BJ (cell line): ENCODE measurements at regions not wholly inside any gene's neighbourhood (a gene's known extent, or its start where the extent isn't known, plus 50 kb on each side); places are given as distances from the start of the nearest gene placed in this dataset.
A peak's percentile ranks its signal among the peaks of the same experiment; 100 is the strongest.

ENCODE experiments used
- CTCF ChIA-PET: fragments of 350-600 bp; formaldehyde crosslinking; extraction: SDS; loops from one replicate; lab custom pipeline; 2021; ENCODE audit warnings: antibody characterized with exemption, inconsistent platforms; lab: Yijun Ruan, JAX
- POLR2A ChIA-PET: fragments of 300-600 bp; sonication (Branson Sonifier 250); formaldehyde crosslinking; extraction: SDS; loops from one replicate; lab custom pipeline; 2021; ENCODE audit warnings: antibody characterized with exemption; lab: Charles Lee
- DNase-seq: peaks from one replicate; pipeline ENCODE4 v3.0.0-alpha.2; 2011; ENCODE audit warnings: low read depth
- H3K27me3 ChIP-seq: 2 replicates; pipeline ENCODE4 v1.6.0; 2011; ENCODE audit warnings: low read length; ENCODE audit not compliant: control insufficient read depth, insufficient read depth
- H3K36me3 ChIP-seq: 2 replicates; pipeline ENCODE4 v1.5.1; 2011; ENCODE audit warnings: low read length; ENCODE audit not compliant: control insufficient read depth, insufficient read depth
- H3K4me3 ChIP-seq: 2 replicates; pipeline ENCODE4 v1.5.1; 2011; ENCODE audit warnings: low read depth, mild to moderate bottlenecking, control low read depth, low read length
- TF ChIP-seq, protein P1 (sequence below): IDR thresholded peaks from 2 replicates; pipeline ENCODE4 v1.5.1; 2011; ENCODE audit warnings: low read depth, mild to moderate bottlenecking, control low read depth, inconsistent platforms, low read length, moderate library complexity; ENCODE audit not compliant: insufficient read depth

DNA sequence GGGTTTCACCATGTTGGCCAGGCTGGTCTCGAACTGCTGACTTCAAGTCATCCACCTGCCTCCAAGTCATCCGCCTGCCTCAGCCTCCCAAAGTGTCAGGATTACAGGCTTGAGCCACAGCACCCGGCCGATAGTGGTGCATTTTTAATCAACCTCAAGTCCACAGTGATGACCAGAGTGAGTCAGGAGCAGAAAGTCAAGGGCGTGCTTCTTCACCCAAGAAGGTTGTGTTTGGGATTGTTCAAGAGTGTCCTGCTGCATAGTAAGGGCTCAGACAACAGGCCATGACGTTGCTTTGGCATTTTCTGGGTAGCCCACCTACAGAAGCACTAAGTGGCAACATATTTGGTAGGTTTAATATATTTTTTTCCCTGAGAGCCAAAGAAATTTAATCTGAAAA lies 108.3 kb upstream of the FAM20A start:
- POLR2A ChIA-PET: no interaction called here
- Histone ChIP-seq H3K36me3 (no peaks in the 10 kb centered on the region), H3K27me3 (no peaks in the 10 kb centered on the region), H3K4me3 (no peak overlapping the region)
- DNase-seq: no peak
- CTCF ChIA-PET: interaction anchor here (1.2 to 1.5 kb wide), 2 partner anchors 50 to 132 kb away, joined by 6 to 7 read pairs; no protein-coding TSS in a partner anchor
- TF ChIP-seq, protein P1, sequence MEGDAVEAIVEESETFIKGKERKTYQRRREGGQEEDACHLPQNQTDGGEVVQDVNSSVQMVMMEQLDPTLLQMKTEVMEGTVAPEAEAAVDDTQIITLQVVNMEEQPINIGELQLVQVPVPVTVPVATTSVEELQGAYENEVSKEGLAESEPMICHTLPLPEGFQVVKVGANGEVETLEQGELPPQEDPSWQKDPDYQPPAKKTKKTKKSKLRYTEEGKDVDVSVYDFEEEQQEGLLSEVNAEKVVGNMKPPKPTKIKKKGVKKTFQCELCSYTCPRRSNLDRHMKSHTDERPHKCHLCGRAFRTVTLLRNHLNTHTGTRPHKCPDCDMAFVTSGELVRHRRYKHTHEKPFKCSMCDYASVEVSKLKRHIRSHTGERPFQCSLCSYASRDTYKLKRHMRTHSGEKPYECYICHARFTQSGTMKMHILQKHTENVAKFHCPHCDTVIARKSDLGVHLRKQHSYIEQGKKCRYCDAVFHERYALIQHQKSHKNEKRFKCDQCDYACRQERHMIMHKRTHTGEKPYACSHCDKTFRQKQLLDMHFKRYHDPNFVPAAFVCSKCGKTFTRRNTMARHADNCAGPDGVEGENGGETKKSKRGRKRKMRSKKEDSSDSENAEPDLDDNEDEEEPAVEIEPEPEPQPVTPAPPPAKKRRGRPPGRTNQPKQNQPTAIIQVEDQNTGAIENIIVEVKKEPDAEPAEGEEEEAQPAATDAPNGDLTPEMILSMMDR: no peak

DNA sequence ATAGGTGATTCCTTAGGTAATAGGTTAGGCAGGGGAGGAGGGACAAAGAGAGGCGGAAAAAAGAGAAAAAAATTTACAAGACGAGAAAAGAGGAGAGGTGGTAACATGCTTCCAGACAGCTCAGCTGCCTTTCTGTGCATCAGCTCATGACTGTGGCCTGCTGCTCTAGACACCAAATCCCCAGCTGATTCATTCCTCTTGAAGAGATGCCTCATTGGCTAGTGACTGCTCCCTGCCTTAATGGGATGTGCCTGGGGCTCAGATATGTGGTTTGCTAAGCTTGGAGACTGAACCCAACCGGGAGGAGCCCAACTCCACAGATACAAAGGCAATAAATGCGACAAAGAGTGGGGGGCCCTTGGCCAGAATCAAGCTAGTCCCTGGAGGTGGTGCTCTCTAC lies 105.9 kb upstream of the FAM20A start:
- CTCF ChIA-PET: interaction anchor here (0.9 to 1.7 kb wide), 11 partner anchors 14 to 507 kb away, joined by 3 to 7 read pairs (median 3); partner anchors contain the start of gene PRKAR1A

DNA sequence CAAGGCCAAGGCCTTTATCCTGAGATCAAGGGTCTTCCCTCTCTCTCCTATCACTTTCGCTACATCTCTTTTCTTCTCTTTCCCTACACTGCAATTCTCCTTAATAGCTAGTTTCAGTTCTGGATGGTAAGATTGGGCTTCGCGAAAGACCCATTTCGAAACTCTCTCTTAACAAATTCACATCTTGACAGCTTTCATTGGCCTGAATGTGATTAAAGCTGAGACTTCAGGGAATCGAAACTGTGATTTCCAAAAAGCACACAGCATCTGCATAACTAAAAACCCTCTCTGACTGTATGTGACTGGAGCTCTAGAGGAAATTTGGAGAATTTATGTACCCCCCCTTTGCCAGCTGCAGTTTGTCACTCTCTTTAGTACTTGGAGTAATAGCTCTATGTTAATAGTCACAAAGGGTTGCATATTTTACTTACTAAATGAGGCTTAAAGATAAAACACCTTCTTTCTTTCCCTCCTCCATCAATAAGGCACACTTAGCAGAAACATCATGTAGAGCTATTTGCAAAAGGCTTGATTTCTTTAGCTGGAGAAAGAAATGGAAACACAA lies 105.3 kb upstream of the FAM20A start:
- Histone ChIP-seq H3K4me3 (no peak overlapping the region), H3K36me3 (no peaks in the 10 kb centered on the region), H3K27me3 (no peaks in the 10 kb centered on the region)
- no peak for DNase-seq
- TF ChIP-seq, protein P1: no peak
- CTCF ChIA-PET: interaction anchor here (0.9 to 1.7 kb wide), 11 partner anchors 14 to 506 kb away, joined by 3 to 7 read pairs (median 3); partner anchors contain the start of gene PRKAR1A
- POLR2A ChIA-PET: interaction anchor here (0.6 to 0.7 kb wide), 3 partner anchors 13 to 381 kb away, joined by 3 read pairs; no protein-coding TSS in a partner anchor

More for the DNA sequence above, 105.9 kb upstream of the FAM20A start:
- H3K27me3 ChIP-seq: no peaks in the 10 kb centered on the region
- H3K36me3 ChIP-seq: no peaks in the 10 kb centered on the region
- POLR2A ChIA-PET: interaction anchor here (0.5 to 0.6 kb wide), 3 partner anchors 11 to 382 kb away, joined by 3 read pairs; no protein-coding TSS in a partner anchor
- TF ChIP-seq, protein P1: no peak
- peak; percentile 60 for DNase-seq
- H3K4me3 ChIP-seq: no peak overlapping the region

DNA sequence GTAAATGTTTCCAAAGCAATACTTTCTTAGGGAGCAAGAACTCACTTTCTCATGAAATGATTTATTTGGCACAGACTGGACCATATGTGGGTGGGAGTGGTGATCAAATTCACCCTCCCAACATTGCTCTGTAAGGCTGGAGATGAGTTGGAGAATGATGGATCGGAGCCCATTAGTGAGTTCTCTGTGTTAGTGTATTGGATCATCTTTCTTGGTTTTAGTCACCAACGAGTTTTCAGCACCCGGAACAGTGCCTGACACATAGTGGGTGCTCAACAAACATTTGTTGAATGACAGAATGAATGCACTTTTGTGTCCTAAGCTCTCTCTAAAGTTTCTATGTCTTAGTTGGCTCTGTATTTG lies 104.5 kb upstream of the FAM20A start:
- Histone ChIP-seq H3K36me3 (no peaks in the 10 kb centered on the region), H3K4me3 (no peak overlapping the region), H3K27me3 (no peaks in the 10 kb centered on the region)
- POLR2A ChIA-PET: no interaction called here
- CTCF ChIA-PET: interaction anchor here (0.6 to 1.7 kb wide), 7 partner anchors 15 to 351 kb away, joined by 3 to 7 read pairs (median 4); no protein-coding TSS in a partner anchor
- no peak for DNase-seq
- TF ChIP-seq, protein P1: no peak

DNA sequence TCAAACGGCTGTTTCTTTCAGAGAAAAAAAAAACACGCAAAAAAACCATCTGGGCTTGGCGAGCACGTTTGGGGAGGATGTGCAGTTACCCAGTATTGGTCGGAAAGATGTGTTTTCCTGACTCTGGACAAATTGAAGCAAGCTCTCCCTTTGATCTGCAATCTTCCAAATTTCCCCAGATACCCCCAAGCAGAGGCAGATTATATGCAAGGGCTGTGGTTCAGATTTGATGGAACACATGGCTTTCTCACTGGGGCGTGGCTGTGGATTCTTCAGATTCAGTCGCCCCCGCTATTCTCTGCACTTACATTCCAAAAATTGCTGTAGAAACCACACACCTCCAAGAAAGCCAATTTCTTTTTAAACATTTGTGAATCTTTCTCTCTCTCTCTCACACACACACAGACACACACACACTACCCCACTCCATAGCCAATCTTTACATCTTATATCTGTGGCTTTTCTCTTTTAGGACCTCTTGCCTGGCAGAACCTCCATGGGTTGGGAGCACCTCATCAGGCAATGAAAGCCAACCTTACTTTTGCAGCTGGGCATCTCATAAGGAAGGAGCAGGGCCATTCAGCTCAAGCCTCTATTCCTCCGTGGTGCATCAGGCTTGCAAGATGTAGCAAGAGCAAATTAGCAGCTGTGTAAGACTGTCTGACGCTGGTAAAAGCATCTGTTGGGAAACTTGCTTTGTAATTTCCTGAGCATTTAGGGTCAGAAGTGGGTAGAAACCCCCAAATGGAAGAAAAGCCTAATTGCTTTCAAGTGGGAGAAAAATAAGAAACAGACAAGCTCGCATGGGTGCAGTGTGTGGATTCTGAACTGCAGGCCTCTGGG lies 103.9 kb upstream of the FAM20A start:
- TF ChIP-seq, protein P1: no peak
- ChIA-PET CTCF (interaction anchor here (0.6 to 1.7 kb wide), 5 partner anchors 91 to 351 kb away, joined by 3 to 7 read pairs (median 4); no protein-coding TSS in a partner anchor), POLR2A (interaction anchor here (0.7 kb wide), 1 partner anchor 815 kb away, joined by 3 read pairs; no protein-coding TSS in a partner anchor)
- no peaks in the 10 kb centered on the region for H3K36me3 ChIP-seq
- no peak overlapping the region for H3K4me3 ChIP-seq
- H3K27me3 ChIP-seq: no peaks in the 10 kb centered on the region
- DNase-seq: peak; percentile 88
